Prostate gland (tissue), 2 donors: ENCODE measurements at regions not wholly inside any gene's neighbourhood (a gene's known extent, or its start where the extent isn't known, plus 50 kb on each side); places are given as distances from the start of the nearest gene placed in this dataset.

ENCODE experiments used
- POLR2A ChIP-seq: fragments of 450-650 bp; IDR thresholded peaks from one replicate; pipeline ENCODE4 v1.6.1; 2016; ENCODE audit warnings: antibody characterized with exemption, mild to moderate bottlenecking
- POLR2AphosphoS5 ChIP-seq: sonication (generic); formaldehyde crosslinking; IDR thresholded peaks from one replicate; pipeline ENCODE4 v1.6.1; 2017; ENCODE audit warnings: antibody characterized with exemption
- TF ChIP-seq, protein P1 (sequence below), 4 experiments: fragments of 200-600 bp in 2 of 4; fragments of 450-650 bp in 2 of 4; sonication (generic) in 2 of 4; IDR thresholded peaks; 1 replicate in 3 of 4; 2 replicates in 1 of 4; pipeline ENCODE4 v1.5.1; 2016 to 2019; ENCODE audit warnings: antibody characterized with exemption in 4 of 4, mild to moderate bottlenecking in 2 of 4, moderate library complexity in 2 of 4

- TF ChIP-seq POLR2A (no peak), POLR2AphosphoS5 (no peak)
- TF ChIP-seq, protein P1, sequence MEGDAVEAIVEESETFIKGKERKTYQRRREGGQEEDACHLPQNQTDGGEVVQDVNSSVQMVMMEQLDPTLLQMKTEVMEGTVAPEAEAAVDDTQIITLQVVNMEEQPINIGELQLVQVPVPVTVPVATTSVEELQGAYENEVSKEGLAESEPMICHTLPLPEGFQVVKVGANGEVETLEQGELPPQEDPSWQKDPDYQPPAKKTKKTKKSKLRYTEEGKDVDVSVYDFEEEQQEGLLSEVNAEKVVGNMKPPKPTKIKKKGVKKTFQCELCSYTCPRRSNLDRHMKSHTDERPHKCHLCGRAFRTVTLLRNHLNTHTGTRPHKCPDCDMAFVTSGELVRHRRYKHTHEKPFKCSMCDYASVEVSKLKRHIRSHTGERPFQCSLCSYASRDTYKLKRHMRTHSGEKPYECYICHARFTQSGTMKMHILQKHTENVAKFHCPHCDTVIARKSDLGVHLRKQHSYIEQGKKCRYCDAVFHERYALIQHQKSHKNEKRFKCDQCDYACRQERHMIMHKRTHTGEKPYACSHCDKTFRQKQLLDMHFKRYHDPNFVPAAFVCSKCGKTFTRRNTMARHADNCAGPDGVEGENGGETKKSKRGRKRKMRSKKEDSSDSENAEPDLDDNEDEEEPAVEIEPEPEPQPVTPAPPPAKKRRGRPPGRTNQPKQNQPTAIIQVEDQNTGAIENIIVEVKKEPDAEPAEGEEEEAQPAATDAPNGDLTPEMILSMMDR (IDR thresholded peaks at IDR 0.05), result no peak
Measured at GRCh38 chr3:147649475-147649874, 240.3 kb downstream of the ZIC1 start.
